ENCODE measurements at regions not wholly inside any gene's neighbourhood (a gene's known extent, or its start where the extent isn't known, plus 50 kb on each side); places are given as distances from the start of the nearest gene placed in this dataset.

DNA sequence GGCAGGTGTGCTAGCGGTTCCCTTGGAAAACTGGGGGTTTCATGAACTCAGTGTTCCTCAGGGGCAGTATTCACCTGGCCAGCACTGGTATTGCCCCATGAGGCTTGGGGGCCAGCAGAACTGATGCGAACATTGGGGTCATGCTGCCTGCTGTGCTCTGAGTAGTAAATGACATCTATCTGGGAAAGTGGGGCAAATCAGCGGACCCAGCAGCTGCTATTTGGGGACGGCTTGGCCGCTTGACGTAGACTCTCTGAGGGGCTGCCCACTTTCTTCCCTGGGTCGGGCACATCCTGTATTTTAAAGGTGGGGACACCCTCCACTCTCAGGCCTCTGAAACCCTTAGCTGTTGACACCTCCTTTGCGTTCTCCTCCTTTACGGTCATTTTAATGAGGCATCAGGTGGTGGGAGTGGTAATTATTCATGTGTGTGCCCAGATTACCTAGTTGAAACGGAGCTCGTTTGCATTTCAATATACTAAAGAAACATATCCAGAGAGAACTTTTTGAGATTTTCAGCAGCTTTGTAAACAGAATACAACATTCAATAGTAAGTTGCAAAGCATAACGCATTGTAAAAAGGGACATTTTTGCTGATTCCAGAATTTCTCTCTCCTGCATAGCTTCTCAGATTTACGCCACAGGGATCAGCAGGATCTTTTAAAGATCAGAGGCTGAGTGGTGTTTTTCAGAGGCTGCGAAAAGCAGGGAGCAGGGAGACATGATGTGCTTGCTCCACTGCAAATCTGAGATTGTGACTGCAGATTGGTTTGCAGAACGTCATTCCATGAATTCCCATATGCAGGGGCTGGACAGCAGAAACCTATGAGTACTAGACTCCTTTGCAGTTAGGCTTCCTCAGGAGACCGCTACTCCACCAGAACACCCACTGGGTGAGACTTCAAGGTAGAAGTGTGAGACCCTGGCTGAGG, 56.8 kb upstream of the ZFR start:
- TF ChIP-seq, protein P1, sequence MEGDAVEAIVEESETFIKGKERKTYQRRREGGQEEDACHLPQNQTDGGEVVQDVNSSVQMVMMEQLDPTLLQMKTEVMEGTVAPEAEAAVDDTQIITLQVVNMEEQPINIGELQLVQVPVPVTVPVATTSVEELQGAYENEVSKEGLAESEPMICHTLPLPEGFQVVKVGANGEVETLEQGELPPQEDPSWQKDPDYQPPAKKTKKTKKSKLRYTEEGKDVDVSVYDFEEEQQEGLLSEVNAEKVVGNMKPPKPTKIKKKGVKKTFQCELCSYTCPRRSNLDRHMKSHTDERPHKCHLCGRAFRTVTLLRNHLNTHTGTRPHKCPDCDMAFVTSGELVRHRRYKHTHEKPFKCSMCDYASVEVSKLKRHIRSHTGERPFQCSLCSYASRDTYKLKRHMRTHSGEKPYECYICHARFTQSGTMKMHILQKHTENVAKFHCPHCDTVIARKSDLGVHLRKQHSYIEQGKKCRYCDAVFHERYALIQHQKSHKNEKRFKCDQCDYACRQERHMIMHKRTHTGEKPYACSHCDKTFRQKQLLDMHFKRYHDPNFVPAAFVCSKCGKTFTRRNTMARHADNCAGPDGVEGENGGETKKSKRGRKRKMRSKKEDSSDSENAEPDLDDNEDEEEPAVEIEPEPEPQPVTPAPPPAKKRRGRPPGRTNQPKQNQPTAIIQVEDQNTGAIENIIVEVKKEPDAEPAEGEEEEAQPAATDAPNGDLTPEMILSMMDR (conservative IDR thresholded peaks at IDR 0.05; ENCODE audit: low read depth, low read length) = no peak
- TF ChIP-seq EZH2 (IDR thresholded peaks at IDR 0.05; ENCODE audit: low read length, unreplicated experiment) (no peak), EZH2phosphoT487 (IDR thresholded peaks at IDR 0.05; ENCODE audit: borderline replicate concordance, low read length) (no peak)
